HG02642 (cell line): ENCODE measurements at regions not wholly inside any gene's neighbourhood (a gene's known extent, or its start where the extent isn't known, plus 50 kb on each side); places are given as distances from the start of the nearest gene placed in this dataset.

Experiments
- ATAC-seq: cut with Tn5 transposase; IDR thresholded peaks from one replicate; pipeline ENCODE4 v1.9.1; 2021; ENCODE audit warnings: mild to moderate bottlenecking; ENCODE audit not compliant: unreplicated experiment, poor library complexity

DNA sequence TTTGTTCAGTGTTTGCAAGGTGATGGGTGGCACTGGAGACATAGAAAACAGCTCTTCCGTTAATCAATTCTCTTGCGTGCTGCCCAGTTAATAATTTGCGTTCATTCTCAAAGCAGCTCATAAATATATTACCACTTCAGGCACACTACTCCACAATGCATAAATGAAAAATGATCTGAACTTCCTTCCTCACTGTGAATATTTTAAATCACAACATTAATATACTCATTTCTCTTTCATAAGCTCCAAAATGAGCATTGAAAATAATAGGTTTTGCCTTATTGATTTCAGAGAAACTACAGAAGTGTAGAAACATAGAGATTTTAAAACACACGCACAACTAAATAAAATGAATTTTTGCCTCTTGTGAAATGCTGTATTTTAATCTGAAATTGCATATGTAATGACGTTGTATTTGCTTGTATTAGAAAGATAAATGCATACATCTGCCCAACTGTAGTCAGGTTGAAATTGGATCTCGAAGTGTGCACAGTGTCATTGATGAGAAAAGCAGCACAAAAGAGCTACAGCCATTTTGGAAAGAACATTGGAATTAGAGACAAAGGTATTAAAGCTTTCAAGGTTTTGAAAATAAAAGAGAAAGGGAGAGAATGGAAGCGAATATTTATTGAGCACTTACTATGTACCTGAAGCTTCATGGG, 350.5 kb downstream of the LPIN1 start:
- no peak for ATAC-seq

- no peak for ATAC-seq
Measured at GRCh38 chr2:12097859-12098258, 351.4 kb downstream of the LPIN1 start.

GRCh38 chr2:12099374-12099773, 352.9 kb downstream of the LPIN1 start:
- no peak for ATAC-seq

DNA sequence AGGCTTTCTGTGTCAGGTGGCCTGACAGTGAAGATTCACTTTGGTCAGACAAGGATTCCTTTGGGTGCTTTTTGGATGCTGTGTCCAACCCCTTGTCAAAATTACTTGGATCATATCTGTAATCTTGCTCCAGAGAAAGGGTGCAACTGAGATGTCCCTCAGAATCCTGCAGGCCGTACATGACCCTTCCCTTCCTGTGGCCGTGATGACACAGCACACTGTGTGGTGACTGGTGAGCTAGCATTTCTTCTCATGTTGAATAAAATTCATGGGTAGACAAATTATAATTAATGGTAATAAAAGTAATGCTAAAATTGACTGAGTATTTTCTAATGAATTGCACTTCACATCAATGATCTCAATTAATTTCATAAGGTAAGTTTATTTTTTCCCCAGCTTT, 356.2 kb downstream of the LPIN1 start:
- ATAC-seq, result no peak

GRCh38 chr2:12105180-12105579, 358.7 kb downstream of the LPIN1 start:
- ATAC-seq, result no peak

GRCh38 chr2:12106440-12107080, 360.1 kb downstream of the LPIN1 start:
- ATAC-seq, result peak; percentile 51

DNA sequence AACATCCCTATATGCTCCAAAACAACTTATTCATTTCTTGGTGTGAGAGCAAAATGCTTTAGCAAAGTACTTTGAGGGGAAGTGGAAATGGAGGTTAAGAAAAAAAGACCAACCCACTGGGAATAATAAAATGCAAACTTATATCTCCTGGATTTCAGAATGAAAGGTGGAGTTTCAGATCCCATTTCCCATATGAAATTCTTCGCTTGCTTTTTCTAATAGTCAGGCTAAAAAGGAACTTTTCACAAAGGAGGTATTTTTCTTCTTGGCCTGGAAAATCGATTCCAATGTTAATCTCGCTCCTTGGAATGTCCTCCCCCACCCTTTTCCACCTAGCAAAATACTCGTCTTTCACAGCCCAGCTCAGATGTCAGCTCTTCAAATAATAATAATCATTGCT, 360.9 kb downstream of the LPIN1 start:
- no peak for ATAC-seq

GRCh38 chr2:12107939-12108338, 361.5 kb downstream of the LPIN1 start:
- no peak for ATAC-seq

- no peak for ATAC-seq
Measured at GRCh38 chr2:12109363-12110017, 363.1 kb downstream of the LPIN1 start.

GRCh38 chr2:12110074-12110473, 363.6 kb downstream of the LPIN1 start:
- no peak for ATAC-seq

DNA sequence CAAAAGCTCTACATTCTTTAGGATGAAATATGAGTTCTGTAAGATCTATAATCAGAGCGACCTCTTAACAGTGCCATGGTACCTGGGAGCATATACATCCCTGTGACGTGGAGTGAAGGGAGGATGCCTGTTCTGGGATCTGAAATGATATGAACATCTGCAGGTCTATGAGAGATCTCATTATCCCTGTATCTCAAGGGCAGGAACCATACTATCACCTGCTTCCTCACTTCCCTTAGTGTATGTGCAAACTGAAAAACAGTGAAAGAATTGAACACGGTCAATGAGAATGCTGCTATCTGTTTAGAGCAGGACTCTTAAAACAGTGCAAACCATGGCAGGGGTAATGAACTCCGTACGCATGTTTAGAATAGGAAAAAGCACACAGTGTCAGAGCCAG, 364.0 kb downstream of the LPIN1 start:
- no peak for ATAC-seq

DNA sequence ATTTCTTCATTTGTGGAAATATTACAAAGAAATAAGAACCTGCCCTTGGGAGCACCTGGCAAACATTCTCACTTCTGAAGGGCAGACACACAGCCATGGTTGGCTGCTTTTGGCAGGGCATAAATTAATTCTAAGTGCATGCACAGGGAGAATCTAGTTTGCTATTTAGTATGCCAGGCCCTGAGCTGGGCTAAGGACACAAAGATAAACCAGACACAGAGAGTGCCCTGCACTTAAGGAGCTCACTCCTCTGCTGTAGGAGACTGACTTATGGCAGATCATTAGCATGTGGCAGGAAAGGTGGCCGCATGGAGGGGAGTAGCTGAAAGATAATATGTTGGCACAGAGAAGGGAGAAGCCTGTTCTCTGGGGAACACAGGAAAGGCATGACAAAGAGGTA, 367.0 kb downstream of the LPIN1 start:
- ATAC-seq, result no peak

DNA sequence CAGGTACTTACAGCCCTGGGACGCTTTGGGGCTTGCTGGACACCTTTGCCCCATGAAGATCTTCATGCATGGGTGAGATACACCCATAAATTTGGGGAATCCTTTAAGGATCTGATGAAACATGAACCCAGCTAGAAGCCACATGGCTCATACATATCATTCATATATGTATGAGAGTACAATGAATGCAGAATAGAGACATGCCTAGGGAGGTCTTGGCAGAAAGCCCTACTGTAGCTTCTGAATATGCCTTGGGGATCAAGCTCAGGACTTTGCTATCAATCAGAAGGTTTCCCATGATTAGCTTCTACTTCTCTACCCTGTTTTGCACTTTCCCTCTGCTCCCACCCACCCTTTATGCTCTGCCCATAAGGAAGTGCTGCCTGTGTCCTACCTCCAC, 368.4 kb downstream of the LPIN1 start:
- no peak for ATAC-seq

- ATAC-seq, result peak; percentile 75
Measured at GRCh38 chr2:12116228-12116750, 369.9 kb downstream of the LPIN1 start.

- ATAC-seq, result no peak
Measured at GRCh38 chr2:12119841-12120240, 373.4 kb downstream of the LPIN1 start.

GRCh38 chr2:12120281-12121150, 374.1 kb downstream of the LPIN1 start:
- no peak for ATAC-seq

DNA sequence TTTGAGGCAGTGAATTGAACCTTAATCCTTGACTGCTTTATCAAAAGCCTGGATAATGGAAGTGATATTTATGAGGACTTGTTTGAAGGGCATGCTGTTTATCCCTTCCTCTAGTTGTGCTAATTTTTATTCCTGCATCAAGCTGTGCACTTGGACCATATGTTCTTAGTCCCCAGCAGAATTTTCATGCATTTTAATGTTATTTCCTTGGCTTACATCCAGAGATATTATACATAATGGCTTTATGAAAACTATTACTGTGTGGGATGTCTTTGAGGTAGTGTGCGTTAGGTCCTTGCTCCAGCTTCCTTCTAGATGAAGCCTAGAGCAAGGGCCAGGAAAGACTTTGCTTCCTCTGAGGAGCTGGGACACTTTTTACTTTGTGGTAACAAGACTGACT, 378.4 kb downstream of the LPIN1 start:
- ATAC-seq, result no peak

- ATAC-seq, result no peak
Measured at GRCh38 chr2:12126318-12126717, 379.9 kb downstream of the LPIN1 start.

DNA sequence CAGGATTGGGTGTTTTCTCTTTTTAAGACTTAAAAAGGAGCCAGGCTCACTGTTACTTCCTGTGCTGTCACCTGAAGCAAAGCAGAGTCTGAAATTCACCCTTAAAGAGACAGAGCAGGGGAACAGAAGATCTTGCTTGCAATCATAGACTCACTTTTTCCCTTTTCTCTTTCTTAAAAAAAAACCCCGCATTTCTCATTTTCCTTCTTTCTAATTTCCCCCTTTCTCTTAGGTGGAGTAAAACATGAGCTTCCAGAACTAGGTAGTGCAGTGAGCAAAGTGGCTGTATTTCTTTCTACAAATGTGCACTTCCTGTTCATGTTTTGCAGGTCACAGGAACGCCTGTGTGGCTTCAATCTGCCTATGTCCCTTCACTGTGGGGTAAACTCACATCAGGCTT, 381.2 kb downstream of the LPIN1 start:
- ATAC-seq, result no peak

- no peak for ATAC-seq
Measured at GRCh38 chr2:12131975-12132374, 385.5 kb downstream of the LPIN1 start.
